CD14-positive monocyte (primary cell): ENCODE measurements at regions not wholly inside any gene's neighbourhood (a gene's known extent, or its start where the extent isn't known, plus 50 kb on each side); places are given as distances from the start of the nearest gene placed in this dataset.

Experiments
- DNase-seq, 3 donors: peaks; one replicate each; pipeline ENCODE4 v3.0.0-alpha.2; 2011 to 2022
- H2AFZ ChIP-seq: 2 replicates; pipeline ENCODE4 v1.6.0; 2012; ENCODE audit warnings: mild to moderate bottlenecking, low read depth, low read length, inconsistent platforms; ENCODE audit not compliant: insufficient read depth, poor library complexity, severe bottlenecking
- H3K27ac ChIP-seq, 2 donors: 1 replicate in 1 of 2; 2 replicates in 1 of 2; pipeline ENCODE4 v1.5.1; 2012 to 2013; ENCODE audit warnings: low read length in 2 of 2, control low read depth in 1 of 2, inconsistent platforms in 1 of 2, low read depth in 1 of 2, mild to moderate bottlenecking in 1 of 2
- H3K27me3 ChIP-seq, 2 donors: one replicate each; pipeline versions ENCODE4 v1.6.0 to v1.6.1; 2011 to 2013; ENCODE audit warnings: low read length in 2 of 2; ENCODE audit not compliant: control insufficient read depth in 2 of 2, insufficient read depth in 2 of 2
- H3K36me3 ChIP-seq, 2 donors: replicated peaks in 1 of 2; 1 replicate in 1 of 2; 2 replicates in 1 of 2; pipeline versions ENCODE4 v1.5.1 to v1.6.1; 2012 to 2013; ENCODE audit warnings: low read length in 2 of 2, control low read depth in 1 of 2, inconsistent platforms in 1 of 2, mild to moderate bottlenecking in 1 of 2; ENCODE audit not compliant: insufficient read depth in 2 of 2, control insufficient read depth in 1 of 2
- H3K4me1 ChIP-seq, 2 donors: 1 replicate in 1 of 2; 2 replicates in 1 of 2; pipeline versions ENCODE4 v1.5.1 to v1.6.1; 2012 to 2013; ENCODE audit warnings: low read length in 2 of 2, control low read depth in 1 of 2, inconsistent platforms in 1 of 2, mild to moderate bottlenecking in 1 of 2, moderate library complexity in 1 of 2; ENCODE audit not compliant: insufficient read depth in 2 of 2, control insufficient read depth in 1 of 2
- H3K4me2 ChIP-seq: replicated peaks from 2 replicates; pipeline ENCODE3; 2012; ENCODE audit warnings: low read length, moderate library complexity, mild to moderate bottlenecking; ENCODE audit not compliant: poor library complexity, severe bottlenecking; ENCODE audit errors: extremely low read depth
- H3K4me3 ChIP-seq, 3 experiments: fragments of 200-600 bp in 1 of 3; sonication (generic) in 1 of 3; replicated peaks in 1 of 3; 1 replicate in 2 of 3; 2 replicates in 1 of 3; pipeline ENCODE4 v1.5.1; 2011 to 2013; ENCODE audit warnings: low read length in 3 of 3, mild to moderate bottlenecking in 3 of 3, control low read depth in 2 of 3, low read depth in 2 of 3, inconsistent platforms in 1 of 3, moderate library complexity in 1 of 3
- H3K79me2 ChIP-seq: 2 replicates; pipeline ENCODE4 v1.6.0; 2012; ENCODE audit warnings: mild to moderate bottlenecking, control low read depth, inconsistent platforms, low read length, moderate library complexity; ENCODE audit not compliant: insufficient read depth
- H3K9ac ChIP-seq: 2 replicates; pipeline ENCODE4 v1.6.0; 2017; ENCODE audit warnings: low read length, mild to moderate bottlenecking; ENCODE audit not compliant: insufficient read depth, poor library complexity, severe bottlenecking
- H3K9me3 ChIP-seq, 2 donors: replicated peaks in 1 of 2; 1 replicate in 1 of 2; 2 replicates in 1 of 2; pipeline versions ENCODE4 v1.5.1 to v1.6.1; 2012 to 2013; ENCODE audit warnings: low read length in 2 of 2, control low read depth in 1 of 2; ENCODE audit not compliant: control insufficient read depth in 1 of 2, insufficient read depth in 1 of 2
- H4K20me1 ChIP-seq: 2 replicates; pipeline ENCODE4 v1.6.0; 2012; ENCODE audit warnings: mild to moderate bottlenecking, low read length, control low read depth, moderate library complexity; ENCODE audit not compliant: insufficient read depth
- H3K27ac Mint-ChIP-seq, 7 donors: one replicate each; pipeline ENCODE4 v1.8.0; 2020; ENCODE audit warnings: mild to moderate bottlenecking in 7 of 7, mixed read lengths in 7 of 7, moderate library complexity in 6 of 7, inconsistent platforms in 2 of 7
- H3K27me3 Mint-ChIP-seq, 3 donors: one replicate each; pipeline ENCODE4 v1.8.0; 2021 to 2022; ENCODE audit warnings: low read depth in 3 of 3, mild to moderate bottlenecking in 3 of 3, mixed read lengths in 3 of 3, moderate library complexity in 3 of 3, inconsistent platforms in 1 of 3
- H3K36me3 Mint-ChIP-seq, 2 donors: one replicate each; pipeline ENCODE4 v1.8.0; 2020; ENCODE audit warnings: mixed read lengths in 2 of 2, inconsistent platforms in 1 of 2, mild to moderate bottlenecking in 1 of 2
- H3K4me1 Mint-ChIP-seq: one replicate; pipeline ENCODE4 v1.8.0; 2020; ENCODE audit warnings: mild to moderate bottlenecking, mixed read lengths
- H3K4me3 Mint-ChIP-seq, 2 donors: one replicate each; pipeline ENCODE4 v1.8.0; 2020; ENCODE audit warnings: mild to moderate bottlenecking in 2 of 2, mixed read lengths in 2 of 2, moderate library complexity in 1 of 2
- H3K9me3 Mint-ChIP-seq, 7 donors: one replicate each; pipeline ENCODE4 v1.8.0; 2020 to 2022; ENCODE audit warnings: mixed read lengths in 7 of 7, mild to moderate bottlenecking in 6 of 7, moderate library complexity in 6 of 7, inconsistent platforms in 2 of 7
- CTCF ChIP-seq: fragments of 200-600 bp; IDR thresholded peaks from one replicate; pipeline ENCODE4 v1.8.0; 2022; ENCODE audit warnings: antibody characterized with exemption, mild to moderate bottlenecking
- WGBS: methylation state at CpG from one replicate; pipeline ENCODE4 v1.1.5; 2013; ENCODE audit warnings: missing lambda C conversion rate; ENCODE audit not compliant: insufficient coverage; 5-methylcytosine and 5-hydroxymethylcytosine counted together
- intact Hi-C, 2 donors: fragments of 100-400 bp; cut with micrococcal nuclease; formaldehyde crosslinking; loops; one replicate each; pipeline versions ENCODE4 v1.15.0 to v1.15.1; 2023

GRCh38 chr15:45855907-45856579 is 221.2 kb downstream of the SQOR start:
- H3K4me3 ChIP-seq, result no peak overlapping the region
- no peak overlapping the region for H2AFZ ChIP-seq
- H3K27me3 ChIP-seq, result no peaks in the 10 kb centered on the region
- H3K9me3 ChIP-seq, result no peaks in the 10 kb centered on the region
- no peaks in the 10 kb centered on the region for H3K36me3 Mint-ChIP-seq
- H3K9ac ChIP-seq, result no peak overlapping the region
- peaks cover 0 to 3% (median 2%) of the 10 kb centered on the region in 7 donors for H3K9me3 Mint-ChIP-seq
- no peaks in the 10 kb centered on the region for H3K27me3 Mint-ChIP-seq
- H3K79me2 ChIP-seq, result no peaks in the 10 kb centered on the region
- H4K20me1 ChIP-seq, result no peaks in the 10 kb centered on the region
- H3K36me3 ChIP-seq, result no peaks in the 10 kb centered on the region
- H3K4me3 Mint-ChIP-seq, result no peak overlapping the region
- H3K4me1 Mint-ChIP-seq, result no peaks in the 10 kb centered on the region
- no peak overlapping the region for H3K4me2 ChIP-seq
- H3K27ac ChIP-seq, result no peak overlapping the region
- no peak for TF ChIP-seq CTCF
- no peak for DNase-seq
- intact Hi-C loops, result no loop called here
- 100% methylated on average over 2 of the region's 4 CpGs for WGBS
- H3K27ac Mint-ChIP-seq, result no peak overlapping the region
- H3K4me1 ChIP-seq, result no peaks in the 10 kb centered on the region

- Histone ChIP-seq H3K36me3 (no peaks in the 10 kb centered on the region), H4K20me1 (no peaks in the 10 kb centered on the region), H3K4me3 (no peak overlapping the region), H3K27me3 (no peaks in the 10 kb centered on the region), H3K79me2 (no peaks in the 10 kb centered on the region), H3K4me1 (no peaks in the 10 kb centered on the region), H3K27ac (no peak overlapping the region), H3K9me3 (no peaks in the 10 kb centered on the region), H2AFZ (no peak overlapping the region), H3K9ac (no peak overlapping the region), H3K4me2 (no peak overlapping the region)
- H3K9me3 Mint-ChIP-seq, result peaks cover 0 to 3% (median 2%) of the 10 kb centered on the region in 7 donors
- no peak overlapping the region for H3K4me3 Mint-ChIP-seq
- H3K27ac Mint-ChIP-seq, result no peak overlapping the region
- H3K27me3 Mint-ChIP-seq, result peaks cover 0 to 2% (median 0%) of the 10 kb centered on the region in 3 donors
- intact Hi-C loops, result no loop called here
- H3K36me3 Mint-ChIP-seq, result no peaks in the 10 kb centered on the region
- WGBS, result 90% methylated on average over 2 of the region's 5 CpGs
- no peak for TF ChIP-seq CTCF
- DNase-seq, result no peak
- H3K4me1 Mint-ChIP-seq, result no peaks in the 10 kb centered on the region
Observed at GRCh38 chr15:45857291-45857690, 222.5 kb downstream of the SQOR start.
